HAP-1 (cell line): ENCODE measurements at regions not wholly inside any gene's neighbourhood (a gene's known extent, or its start where the extent isn't known, plus 50 kb on each side); places are given as distances from the start of the nearest gene placed in this dataset.

Experiments used
- DNase-seq, 2 experiments: peaks; one replicate each; pipeline ENCODE4 v3.0.0-alpha.2; 2016 to 2020; ENCODE audit warnings: low spot score in 2 of 2
- H3K27me3 ChIP-seq: fragments of 250-450 bp; sonication (Bioruptor Pico); 2 replicates; pipeline ENCODE4 v1.5.1; 2020; ENCODE audit warnings: low read depth, mild to moderate bottlenecking, moderate library complexity
- H3K36me3 ChIP-seq: fragments of 250-450 bp; sonication (Bioruptor Pico); replicated peaks from 2 replicates; pipeline ENCODE4 v1.5.1; 2020; ENCODE audit warnings: mild to moderate bottlenecking
- H3K4me1 ChIP-seq: fragments of 250-450 bp; sonication (Bioruptor Pico); 2 replicates; pipeline ENCODE4 v1.5.1; 2020; ENCODE audit warnings: mild to moderate bottlenecking
- H3K4me3 ChIP-seq: fragments of 250-450 bp; sonication (Bioruptor Pico); 2 replicates; pipeline ENCODE4 v1.5.1; 2020; ENCODE audit warnings: mild to moderate bottlenecking, moderate library complexity
- H3K9me3 ChIP-seq: fragments of 250-450 bp; sonication (Bioruptor Pico); 2 replicates; pipeline ENCODE4 v1.5.1; 2020; ENCODE audit warnings: mild to moderate bottlenecking, moderate library complexity
- in situ Hi-C: fragments of 300-500 bp; cut with MboI; formaldehyde crosslinking; loops from 3 replicates; pipeline ENCODE4 v1.14.3; 2020; ENCODE audit warnings: low sequenced_read_pairs, inconsistent platforms, mixed read lengths

GRCh38 chr6:91744566-91744965, 1157.7 kb upstream of the MAP3K7 start:
- DNase-seq, result no peak
- Histone ChIP-seq H3K27me3 (no peaks in the 10 kb centered on the region), H3K4me1 (no peaks in the 10 kb centered on the region), H3K9me3 (no peaks in the 10 kb centered on the region), H3K36me3 (no peaks in the 10 kb centered on the region), H3K4me3 (no peak overlapping the region)
- in situ Hi-C loops, result no loop called here

GRCh38 chr6:91743756-91744155, 1156.9 kb upstream of the MAP3K7 start:
- no peaks in the 10 kb centered on the region for H3K4me1 ChIP-seq
- no peak overlapping the region for H3K4me3 ChIP-seq
- no peaks in the 10 kb centered on the region for H3K27me3 ChIP-seq
- in situ Hi-C loops, result no loop called here
- DNase-seq, result no peak
- H3K9me3 ChIP-seq, result no peaks in the 10 kb centered on the region
- no peaks in the 10 kb centered on the region for H3K36me3 ChIP-seq

GRCh38 chr6:91731939-91732338, 1145.1 kb upstream of the MAP3K7 start:
- no peak for DNase-seq
- Histone ChIP-seq H3K4me3 (no peak overlapping the region), H3K4me1 (no peaks in the 10 kb centered on the region), H3K9me3 (no peaks in the 10 kb centered on the region), H3K36me3 (no peaks in the 10 kb centered on the region), H3K27me3 (no peaks in the 10 kb centered on the region)
- in situ Hi-C loops, result no loop called here

DNA sequence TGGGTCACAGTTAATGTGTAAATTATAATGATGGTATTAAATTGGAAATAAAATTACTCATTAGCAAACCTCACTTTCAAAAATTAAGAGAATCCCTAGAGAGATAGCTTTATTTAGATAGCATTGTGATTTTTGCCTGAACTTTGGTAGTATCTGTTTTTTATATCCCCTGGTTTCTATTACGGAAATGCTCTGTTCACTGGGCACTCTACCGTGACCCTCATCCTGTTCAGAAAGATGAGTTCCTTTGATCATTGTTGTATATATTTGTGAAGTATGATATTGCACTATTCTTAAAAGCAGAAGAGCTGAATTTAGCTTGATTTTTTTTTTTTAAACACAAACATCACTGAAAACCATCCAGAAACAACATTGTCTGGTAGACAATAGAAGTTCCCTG, 1143.8 kb upstream of the MAP3K7 start:
- H3K27me3 ChIP-seq, result no peaks in the 10 kb centered on the region
- H3K4me3 ChIP-seq, result no peak overlapping the region
- no peaks in the 10 kb centered on the region for H3K9me3 ChIP-seq
- in situ Hi-C loops, result no loop called here
- no peaks in the 10 kb centered on the region for H3K4me1 ChIP-seq
- no peaks in the 10 kb centered on the region for H3K36me3 ChIP-seq
- no peak for DNase-seq

DNA sequence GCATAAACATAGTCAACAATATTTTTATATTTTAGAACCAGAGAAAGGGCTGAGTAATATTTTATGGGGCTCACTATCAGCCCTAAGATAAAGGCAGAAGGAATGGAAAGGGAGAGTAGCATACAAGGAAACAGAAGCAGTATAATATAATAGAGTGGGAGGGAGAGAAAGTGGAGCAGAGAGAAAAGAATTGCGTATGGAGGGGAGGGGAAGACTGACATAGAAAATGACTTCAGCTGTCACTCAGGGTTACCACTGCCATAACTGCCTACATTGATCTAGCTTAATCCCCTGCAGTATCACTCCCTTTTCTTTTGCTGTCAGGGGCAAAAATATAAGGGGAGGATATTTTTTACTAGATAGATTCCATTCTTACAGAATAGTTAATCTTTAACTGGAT, 1133.5 kb upstream of the MAP3K7 start:
- Histone ChIP-seq H3K9me3 (no peaks in the 10 kb centered on the region), H3K4me1 (no peaks in the 10 kb centered on the region), H3K27me3 (no peaks in the 10 kb centered on the region), H3K36me3 (no peaks in the 10 kb centered on the region), H3K4me3 (no peak overlapping the region)
- no peak for DNase-seq
- in situ Hi-C loops, result no loop called here

GRCh38 chr6:91719414-91719813, 1132.5 kb upstream of the MAP3K7 start:
- H3K4me3 ChIP-seq, result no peak overlapping the region
- no peak for DNase-seq
- no peaks in the 10 kb centered on the region for H3K27me3 ChIP-seq
- H3K9me3 ChIP-seq, result no peaks in the 10 kb centered on the region
- no peaks in the 10 kb centered on the region for H3K4me1 ChIP-seq
- H3K36me3 ChIP-seq, result no peaks in the 10 kb centered on the region
- in situ Hi-C loops, result no loop called here

DNA sequence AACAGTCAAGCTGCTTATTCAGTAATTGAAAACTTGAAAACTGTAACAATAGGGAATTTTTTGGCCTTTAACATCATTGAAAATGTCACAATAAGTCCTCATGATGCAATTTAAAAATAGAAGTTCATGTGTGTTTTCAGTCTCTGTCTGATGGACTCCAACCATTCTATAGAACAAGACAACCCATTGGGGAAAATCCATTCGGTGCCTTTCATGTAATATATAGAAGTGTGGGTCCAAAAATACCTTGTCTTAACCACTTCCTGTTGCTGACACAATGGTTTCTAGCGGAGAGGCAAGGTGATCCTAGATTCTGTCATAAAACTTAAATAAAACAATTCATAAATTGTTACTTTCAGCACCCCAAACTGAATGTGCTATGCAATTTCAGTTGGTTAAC, 1131.3 kb upstream of the MAP3K7 start:
- in situ Hi-C loops, result no loop called here
- H3K4me3 ChIP-seq, result no peak overlapping the region
- H3K4me1 ChIP-seq, result no peaks in the 10 kb centered on the region
- H3K36me3 ChIP-seq, result no peaks in the 10 kb centered on the region
- H3K9me3 ChIP-seq, result no peaks in the 10 kb centered on the region
- H3K27me3 ChIP-seq, result no peaks in the 10 kb centered on the region
- no peak for DNase-seq

GRCh38 chr6:91717094-91717493, 1130.2 kb upstream of the MAP3K7 start:
- H3K9me3 ChIP-seq, result no peaks in the 10 kb centered on the region
- no peak overlapping the region for H3K4me3 ChIP-seq
- in situ Hi-C loops, result no loop called here
- H3K36me3 ChIP-seq, result no peaks in the 10 kb centered on the region
- no peaks in the 10 kb centered on the region for H3K27me3 ChIP-seq
- DNase-seq, result no peak
- H3K4me1 ChIP-seq, result no peaks in the 10 kb centered on the region

GRCh38 chr6:91716361-91716760, 1129.5 kb upstream of the MAP3K7 start:
- no peak for DNase-seq
- in situ Hi-C loops, result no loop called here

GRCh38 chr6:91715171-91715805, 1128.4 kb upstream of the MAP3K7 start:
- Histone ChIP-seq H3K4me3 (no peak overlapping the region), H3K27me3 (no peaks in the 10 kb centered on the region), H3K4me1 (no peaks in the 10 kb centered on the region), H3K36me3 (no peaks in the 10 kb centered on the region), H3K9me3 (no peaks in the 10 kb centered on the region)
- no peak for DNase-seq
- in situ Hi-C loops, result no loop called here

More at GRCh38 chr6:91716361-91716760, 1129.5 kb upstream of the MAP3K7 start:
- Histone ChIP-seq H3K4me3 (no peak overlapping the region), H3K36me3 (no peaks in the 10 kb centered on the region), H3K4me1 (no peaks in the 10 kb centered on the region), H3K27me3 (no peaks in the 10 kb centered on the region), H3K9me3 (no peaks in the 10 kb centered on the region)

DNA sequence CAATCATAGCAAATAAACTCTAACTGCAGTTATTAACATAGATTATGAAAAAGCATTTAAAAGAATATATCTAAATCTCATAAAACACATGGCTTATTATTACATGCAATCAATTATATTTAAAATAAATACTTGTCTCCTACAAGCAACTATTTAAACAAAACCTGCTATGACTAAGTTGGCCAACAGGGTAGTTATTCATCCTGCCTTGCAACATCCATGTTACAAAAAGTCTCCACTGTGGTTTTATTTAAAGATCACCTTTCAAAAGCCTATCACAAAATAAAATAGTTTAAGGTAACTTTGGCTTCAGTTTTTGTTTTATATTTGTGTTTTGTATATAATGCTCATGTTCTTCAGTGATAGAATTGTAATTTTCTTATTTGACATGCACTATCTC, 1127.0 kb upstream of the MAP3K7 start:
- no peak overlapping the region for H3K4me3 ChIP-seq
- H3K36me3 ChIP-seq, result no peaks in the 10 kb centered on the region
- in situ Hi-C loops, result no loop called here
- no peaks in the 10 kb centered on the region for H3K9me3 ChIP-seq
- H3K27me3 ChIP-seq, result no peaks in the 10 kb centered on the region
- DNase-seq, result no peak
- H3K4me1 ChIP-seq, result no peaks in the 10 kb centered on the region

- Histone ChIP-seq H3K4me1 (no peaks in the 10 kb centered on the region), H3K4me3 (no peak overlapping the region), H3K36me3 (no peaks in the 10 kb centered on the region), H3K27me3 (no peaks in the 10 kb centered on the region), H3K9me3 (no peaks in the 10 kb centered on the region)
- no peak for DNase-seq
- in situ Hi-C loops, result no loop called here
Measured at GRCh38 chr6:91711518-91711917, 1124.6 kb upstream of the MAP3K7 start.

DNA sequence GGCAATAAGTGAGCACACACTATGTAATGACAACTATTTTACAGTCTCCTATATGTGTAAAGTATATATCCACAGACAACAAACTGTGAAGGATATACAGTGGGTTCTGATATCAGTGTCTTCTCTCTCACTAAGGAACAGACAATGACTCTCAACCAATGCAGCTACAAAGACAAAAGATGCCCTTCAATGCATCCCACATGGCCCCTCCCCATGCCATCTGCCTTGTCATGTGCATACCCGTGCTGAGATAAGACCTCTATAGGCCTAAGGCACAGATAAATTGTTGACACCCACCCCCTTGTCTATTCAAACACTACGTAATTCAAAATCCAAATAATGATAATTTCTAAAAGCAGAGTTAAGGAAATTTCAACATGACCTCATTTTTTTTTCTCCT, 1123.5 kb upstream of the MAP3K7 start:
- Histone ChIP-seq H3K9me3 (no peaks in the 10 kb centered on the region), H3K36me3 (no peaks in the 10 kb centered on the region), H3K4me3 (no peak overlapping the region), H3K4me1 (no peaks in the 10 kb centered on the region), H3K27me3 (no peaks in the 10 kb centered on the region)
- DNase-seq, result no peak
- in situ Hi-C loops, result no loop called here

DNA sequence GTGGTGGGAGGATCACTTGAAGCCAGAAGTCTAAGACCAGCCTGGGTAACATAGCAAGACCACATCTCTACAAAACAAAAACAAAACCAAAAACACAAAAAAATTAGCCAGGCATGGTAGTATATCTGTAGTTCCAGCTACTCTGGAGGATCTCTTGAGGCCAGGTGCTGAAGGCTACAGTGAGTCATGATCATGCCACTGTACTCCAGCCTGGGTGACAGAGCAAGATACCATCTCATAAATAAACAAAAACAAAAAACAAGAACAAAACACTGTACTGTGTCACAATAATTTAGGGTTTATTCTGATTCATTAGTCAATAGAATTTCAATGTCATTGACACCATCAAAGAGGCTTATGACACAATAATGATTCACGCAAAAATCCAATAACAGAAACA, 1121.7 kb upstream of the MAP3K7 start:
- H3K9me3 ChIP-seq, result no peaks in the 10 kb centered on the region
- no peak for DNase-seq
- no peaks in the 10 kb centered on the region for H3K27me3 ChIP-seq
- H3K36me3 ChIP-seq, result no peaks in the 10 kb centered on the region
- in situ Hi-C loops, result no loop called here
- no peaks in the 10 kb centered on the region for H3K4me1 ChIP-seq
- H3K4me3 ChIP-seq, result no peak overlapping the region

- H3K27me3 ChIP-seq, result no peaks in the 10 kb centered on the region
- H3K9me3 ChIP-seq, result no peaks in the 10 kb centered on the region
- H3K4me1 ChIP-seq, result no peaks in the 10 kb centered on the region
- H3K4me3 ChIP-seq, result no peak overlapping the region
- in situ Hi-C loops, result no loop called here
- DNase-seq, result no peak
- H3K36me3 ChIP-seq, result no peaks in the 10 kb centered on the region
Measured at GRCh38 chr6:91705646-91706045, 1118.8 kb upstream of the MAP3K7 start.
